Epithelial cell of prostate (primary cell): ENCODE measurements at regions not wholly inside any gene's neighbourhood (a gene's known extent, or its start where the extent isn't known, plus 50 kb on each side); places are given as distances from the start of the nearest gene placed in this dataset.
A peak's percentile ranks its signal among the peaks of the same experiment; 100 is the strongest.

Experiments
- DNase-seq: peaks from one replicate; pipeline ENCODE4 v3.0.0-alpha.2; 2011; ENCODE audit warnings: low read depth, low spot score
- H3K27ac ChIP-seq: fragments of 450-650 bp; 2 replicates; pipeline ENCODE4 v1.5.1; 2017; ENCODE audit warnings: mild to moderate bottlenecking

GRCh38 chr4:104758574-104758973 is 263.9 kb upstream of the CXXC4 start:
- DNase-seq = no peak
- no peak overlapping the region for H3K27ac ChIP-seq

GRCh38 chr4:104763554-104764222 is 269.0 kb upstream of the CXXC4 start:
- DNase-seq = no peak
- H3K27ac ChIP-seq = no peak overlapping the region

GRCh38 chr4:104766676-104767075 is 272.0 kb upstream of the CXXC4 start:
- DNase-seq = no peak
- H3K27ac ChIP-seq = no peak overlapping the region

DNA sequence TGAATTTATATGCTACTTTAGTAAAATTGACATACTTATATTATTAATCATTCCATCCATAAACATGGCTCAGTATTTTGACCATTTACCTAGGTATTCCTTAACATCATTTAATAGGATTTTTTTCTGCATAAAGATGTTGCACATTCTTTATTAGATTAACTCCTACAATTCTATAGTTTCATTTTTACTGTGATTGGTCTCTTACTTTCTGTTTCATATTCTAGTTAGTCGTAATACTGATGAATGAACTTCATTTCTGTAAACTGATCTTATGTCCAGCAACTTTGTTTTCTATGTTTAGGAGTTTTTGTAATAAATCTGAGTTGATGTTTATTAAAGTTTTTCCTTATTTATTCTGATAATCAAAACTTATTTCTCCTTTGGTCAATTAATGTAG is 278.2 kb upstream of the CXXC4 start:
- no peak overlapping the region for H3K27ac ChIP-seq
- no peak for DNase-seq

- no peak for DNase-seq
- H3K27ac ChIP-seq = no peak overlapping the region
Observed at GRCh38 chr4:104795264-104795939, 300.7 kb upstream of the CXXC4 start.

GRCh38 chr4:104811727-104812126 is 317.0 kb upstream of the CXXC4 start:
- H3K27ac ChIP-seq = no peak overlapping the region
- DNase-seq = no peak

GRCh38 chr4:104815665-104816064 is 321.0 kb upstream of the CXXC4 start:
- H3K27ac ChIP-seq = no peak overlapping the region
- DNase-seq = peak; percentile 34

GRCh38 chr4:104818579-104818978 is 323.9 kb upstream of the CXXC4 start:
- no peak overlapping the region for H3K27ac ChIP-seq
- no peak for DNase-seq

DNA sequence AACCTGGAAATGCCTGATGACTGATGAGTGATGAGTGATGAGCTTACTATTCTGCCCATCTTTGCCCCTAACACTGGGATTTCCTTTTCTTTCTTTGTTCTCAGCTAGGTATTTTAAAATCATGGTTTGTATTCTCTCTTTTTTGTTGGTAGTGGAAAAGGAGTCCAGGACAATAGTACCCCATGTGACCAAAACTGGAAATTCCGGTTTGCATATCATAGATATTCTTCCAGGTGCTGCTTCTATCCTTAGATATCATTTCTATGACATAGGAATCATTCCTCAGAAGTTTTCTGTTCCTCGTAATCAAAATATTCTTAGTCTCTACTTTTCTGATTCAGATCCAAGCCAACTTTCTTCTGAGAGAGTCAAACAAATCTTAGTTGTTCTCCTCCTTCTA is 320.5 kb upstream of the TET2 start:
- H3K27ac ChIP-seq = no peak overlapping the region
- peak; percentile 1 for DNase-seq

- DNase-seq = no peak
- no peak overlapping the region for H3K27ac ChIP-seq
Observed at GRCh38 chr4:104829761-104830160, 316.9 kb upstream of the TET2 start.

DNA sequence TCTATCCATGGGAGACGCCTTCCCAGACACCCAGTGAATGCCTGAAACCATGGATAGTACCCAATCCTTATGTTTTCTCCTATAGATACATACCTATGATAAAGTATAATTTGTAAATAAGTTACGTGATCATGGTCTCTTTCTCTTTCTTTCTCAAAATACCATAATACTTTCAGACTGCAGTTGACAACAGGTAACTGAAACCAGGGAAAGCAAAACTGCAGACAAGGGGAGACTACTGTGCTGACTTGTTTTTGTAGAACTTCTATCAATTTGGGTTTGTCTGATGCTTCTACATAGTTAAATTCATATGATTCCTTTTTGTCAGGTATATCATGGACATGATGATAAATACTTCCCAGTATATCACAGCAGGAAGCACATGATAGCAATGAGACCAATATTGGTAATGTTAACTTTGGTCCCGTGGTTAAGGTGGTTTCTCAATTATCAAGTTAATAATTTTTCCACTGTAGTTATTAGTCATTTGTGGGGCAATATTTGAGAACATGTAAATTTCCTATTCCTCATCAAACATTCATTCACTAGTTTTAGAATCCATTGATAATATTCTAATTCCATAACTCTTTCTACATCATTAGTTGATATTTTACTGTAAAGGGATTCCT is 298.0 kb upstream of the TET2 start:
- DNase-seq = no peak
- H3K27ac ChIP-seq = no peak overlapping the region

GRCh38 chr4:104859601-104860237 is 287.0 kb upstream of the TET2 start:
- no peak overlapping the region for H3K27ac ChIP-seq
- DNase-seq = no peak

GRCh38 chr4:104860238-104861123 is 286.2 kb upstream of the TET2 start:
- DNase-seq = no peak
- no peak overlapping the region for H3K27ac ChIP-seq

DNA sequence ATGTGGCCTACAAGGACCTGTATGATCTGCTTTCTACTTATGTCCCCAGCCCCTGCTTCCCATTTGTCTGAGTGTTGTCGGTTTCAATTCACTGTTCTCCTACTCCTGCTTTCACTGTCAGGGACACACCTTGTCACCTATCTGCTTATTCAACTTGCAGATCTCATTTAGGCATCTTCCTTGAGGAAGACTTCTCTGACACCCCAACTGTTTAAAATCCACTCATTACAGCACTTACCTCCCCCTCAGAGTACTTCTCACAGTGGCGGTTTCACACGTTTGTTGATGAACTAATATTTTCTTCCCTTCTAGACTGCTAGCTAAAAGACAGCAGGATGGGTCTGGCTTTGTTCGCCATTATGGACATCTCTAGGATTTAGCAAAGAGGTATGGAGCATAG is 279.9 kb upstream of the TET2 start:
- DNase-seq = no peak
- no peak overlapping the region for H3K27ac ChIP-seq

GRCh38 chr4:104868533-104868932 is 278.1 kb upstream of the TET2 start:
- H3K27ac ChIP-seq = no peak overlapping the region
- no peak for DNase-seq

DNA sequence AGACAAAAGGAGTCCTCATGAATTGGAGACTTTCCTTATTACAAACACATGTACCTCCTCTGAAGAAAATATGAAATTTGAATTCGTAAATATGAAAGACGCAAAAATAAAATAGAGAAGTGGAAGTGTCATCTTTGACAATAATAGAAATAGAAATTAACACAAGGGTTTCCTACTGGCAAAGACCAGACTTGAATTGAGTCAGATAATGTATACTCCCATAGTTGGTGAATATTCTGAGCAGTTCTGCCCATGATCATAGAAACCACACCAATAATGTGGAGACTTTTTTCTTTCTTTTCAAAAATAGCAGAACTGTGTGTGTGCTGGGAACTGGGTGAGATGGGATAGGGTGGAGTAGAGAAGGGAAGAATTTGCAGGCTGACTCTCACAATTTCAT is 277.7 kb upstream of the TET2 start:
- no peak for DNase-seq
- H3K27ac ChIP-seq = no peak overlapping the region

- no peak overlapping the region for H3K27ac ChIP-seq
- DNase-seq = no peak
Observed at GRCh38 chr4:104869831-104870230, 276.8 kb upstream of the TET2 start.

DNA sequence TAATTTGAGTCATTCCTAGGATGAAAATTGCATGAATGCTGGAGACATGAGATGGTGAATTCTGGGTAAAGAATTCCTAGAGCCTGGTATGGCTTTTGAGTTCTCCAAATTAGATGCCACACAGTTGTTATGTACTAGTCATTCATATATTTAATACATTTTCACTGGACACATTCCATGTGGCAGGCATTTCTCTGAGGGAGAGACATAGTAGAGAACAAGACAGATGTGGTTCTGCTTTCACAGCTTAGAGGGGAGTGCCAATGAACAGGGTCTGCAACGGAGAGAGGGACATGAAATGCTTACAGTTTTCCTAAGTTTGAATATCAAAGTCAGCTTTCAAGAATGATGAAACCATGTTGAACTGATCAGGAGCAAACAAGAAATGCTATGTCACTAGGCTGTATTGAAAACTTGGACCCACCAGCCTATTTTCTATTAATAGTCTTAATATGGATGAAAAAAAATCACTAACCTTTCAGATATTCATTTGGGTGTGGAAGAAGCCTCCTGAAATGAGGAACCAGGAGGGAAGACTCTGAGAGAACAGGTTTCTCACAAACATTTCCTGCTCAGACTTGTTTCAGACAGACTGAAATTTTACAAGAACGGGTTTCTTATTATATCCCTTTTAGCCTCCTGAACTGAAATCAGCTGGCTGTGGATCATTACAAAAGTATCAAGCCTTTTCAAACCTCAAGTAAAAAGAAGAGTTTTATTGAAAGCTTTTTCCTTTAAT is 276.0 kb upstream of the TET2 start:
- DNase-seq = no peak
- H3K27ac ChIP-seq = peak overlapping the region; percentile 19

GRCh38 chr4:104878936-104879335 is 267.7 kb upstream of the TET2 start:
- DNase-seq = no peak
- peak overlapping the region; percentile 32 for H3K27ac ChIP-seq

- DNase-seq = no peak
- peak overlapping the region; percentile 32 for H3K27ac ChIP-seq
Observed at GRCh38 chr4:104879367-104879766, 267.3 kb upstream of the TET2 start.
